Muscle of arm (tissue), 1 donor: ENCODE measurements at regions not wholly inside any gene's neighbourhood (a gene's known extent, or its start where the extent isn't known, plus 50 kb on each side); places are given as distances from the start of the nearest gene placed in this dataset.

Experiments
- DNase-seq: peaks from one replicate; pipeline ENCODE4 v3.0.0-alpha.2; 2013

- no peak for DNase-seq
Measured at GRCh38 chr2:67974559-67975430, 88.0 kb downstream of the C1D start.

GRCh38 chr2:67977464-67977863 lies 85.3 kb downstream of the C1D start:
- DNase-seq: no peak

DNA sequence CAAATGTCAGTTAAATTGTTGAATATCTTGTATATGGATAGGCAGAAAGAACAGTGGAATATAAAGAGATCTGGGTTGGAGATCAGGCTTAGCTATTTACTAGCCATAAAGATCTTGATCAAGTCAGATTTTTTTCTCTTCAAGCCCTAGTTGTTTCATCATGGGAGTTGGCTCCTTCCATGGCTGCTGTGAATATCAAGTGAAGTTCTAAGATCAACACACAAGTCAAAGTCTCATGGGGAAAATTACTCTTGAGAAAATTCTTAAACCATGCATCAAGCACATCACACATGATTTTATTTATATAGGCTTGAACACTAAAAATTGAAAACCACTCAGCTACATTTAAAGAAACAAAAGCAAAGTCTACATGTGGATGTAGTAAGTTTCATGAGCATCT lies 79.8 kb downstream of the C1D start:
- no peak for DNase-seq

GRCh38 chr2:67984600-67984999 lies 78.2 kb downstream of the C1D start:
- no peak for DNase-seq

- DNase-seq: no peak
Measured at GRCh38 chr2:67985586-67985985, 77.2 kb downstream of the C1D start.

DNA sequence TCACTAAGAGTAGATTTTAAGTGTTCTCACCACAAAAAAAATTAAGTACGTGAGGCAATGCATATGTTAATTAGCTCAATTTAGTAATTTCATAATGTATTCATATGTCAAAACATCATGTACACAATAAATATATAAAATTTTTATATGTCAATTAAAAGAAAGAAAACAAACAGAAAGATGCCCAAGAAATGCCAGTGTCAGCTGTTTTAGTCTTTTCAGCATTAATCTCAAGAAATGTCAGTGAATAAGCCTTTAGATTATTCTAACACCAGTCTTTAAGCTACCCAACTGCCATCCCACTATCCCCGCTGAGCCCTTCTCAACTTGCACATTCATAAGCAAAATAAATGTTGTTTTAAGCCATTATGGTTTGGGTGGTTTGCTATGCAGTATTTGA lies 76.5 kb downstream of the C1D start:
- DNase-seq: no peak
